HG03060 (cell line): ENCODE measurements at regions not wholly inside any gene's neighbourhood (a gene's known extent, or its start where the extent isn't known, plus 50 kb on each side); places are given as distances from the start of the nearest gene placed in this dataset.

Experiments
- ATAC-seq: cut with Tn5 transposase; IDR thresholded peaks from one replicate; pipeline ENCODE4 v1.9.1; 2021; ENCODE audit warnings: low read depth, moderate number of reproducible peaks; ENCODE audit not compliant: unreplicated experiment

DNA sequence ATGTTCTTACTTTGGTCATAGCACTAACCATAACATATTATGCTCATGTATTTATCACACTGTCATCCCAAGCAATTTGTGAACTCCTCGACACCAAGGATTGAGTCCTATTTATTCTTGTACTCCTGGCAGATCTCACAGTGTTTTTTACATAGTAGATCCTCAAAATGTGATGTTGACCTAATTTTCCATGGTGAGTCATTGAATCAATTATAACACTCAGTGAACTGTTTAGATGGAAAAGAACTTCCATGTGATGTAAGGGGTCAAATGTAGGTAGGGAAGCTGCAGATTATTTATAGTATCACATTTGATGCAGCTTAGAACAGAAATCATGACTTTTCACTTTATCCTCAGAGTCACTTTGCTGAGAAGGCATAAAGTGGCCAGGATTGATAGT is 281.9 kb upstream of the ADAMTS5 start:
- ATAC-seq: no peak

- no peak for ATAC-seq
Measured at GRCh38 chr21:27246741-27247140, 279.9 kb upstream of the ADAMTS5 start.

- ATAC-seq: no peak
Measured at GRCh38 chr21:27244776-27245175, 277.9 kb upstream of the ADAMTS5 start.

DNA sequence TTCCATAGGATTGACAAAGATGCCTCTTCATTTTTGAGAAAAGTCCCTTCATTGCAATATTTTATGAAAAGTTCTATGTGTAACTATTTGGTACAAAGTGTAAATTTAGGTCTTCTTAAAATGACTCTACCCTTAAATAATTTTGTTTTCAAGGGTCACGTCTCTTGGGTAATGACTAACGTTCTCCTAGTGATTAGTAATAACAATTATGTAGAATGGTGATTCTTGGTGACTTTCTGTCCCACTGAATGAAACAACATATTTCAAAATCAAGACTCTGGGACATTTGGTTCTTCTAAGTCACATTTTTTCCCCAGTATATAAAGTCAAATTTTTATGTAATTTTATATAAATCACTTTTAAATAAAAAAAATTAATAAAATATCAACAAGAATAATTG is 277.5 kb upstream of the ADAMTS5 start:
- no peak for ATAC-seq

GRCh38 chr21:27240839-27241238 is 274.0 kb upstream of the ADAMTS5 start:
- ATAC-seq: no peak

DNA sequence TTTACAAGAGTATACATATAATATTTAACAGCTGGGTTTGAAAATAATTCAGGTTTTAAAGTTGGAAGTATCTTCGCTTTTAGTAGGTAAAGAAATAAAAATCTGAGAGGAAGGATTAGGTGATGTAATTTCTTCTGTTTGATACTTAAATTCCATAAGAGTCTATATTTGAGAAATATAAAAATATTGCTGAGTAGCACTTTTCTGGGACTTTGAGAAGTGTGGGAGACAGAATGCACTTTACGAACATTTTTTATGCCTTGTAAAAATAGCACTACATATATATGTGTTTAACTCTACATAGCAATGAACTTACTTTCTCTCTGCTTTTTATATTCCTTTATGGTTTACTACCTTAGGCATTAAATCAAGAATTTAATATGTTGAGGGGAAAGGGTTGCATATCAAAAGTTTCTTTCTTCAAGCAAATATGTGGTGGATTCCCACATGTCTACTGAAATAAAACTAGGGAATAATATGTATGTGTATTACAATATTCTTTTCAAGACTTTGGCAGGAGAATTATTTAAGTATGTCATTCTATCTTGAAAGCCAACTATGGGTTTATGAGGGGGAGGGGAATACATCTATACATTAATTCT is 266.7 kb upstream of the ADAMTS5 start:
- no peak for ATAC-seq

DNA sequence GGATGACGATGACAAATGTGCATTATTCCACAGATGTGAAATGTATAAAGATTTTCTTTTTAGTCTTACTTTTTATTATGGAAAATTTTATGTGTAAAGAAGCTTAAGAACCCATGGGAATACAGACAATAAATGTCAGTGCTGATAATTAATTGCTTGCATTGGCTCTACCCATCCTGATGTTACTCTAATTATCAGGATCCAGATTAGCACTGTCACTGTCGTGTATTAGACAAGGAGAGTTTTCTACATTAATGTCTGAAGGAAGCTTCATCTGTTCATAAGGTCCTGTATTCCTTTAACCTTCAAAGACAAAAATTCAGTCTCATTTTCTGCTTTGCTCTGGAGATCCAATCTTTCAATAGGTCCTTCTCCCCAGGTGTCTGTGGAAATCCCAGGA is 259.1 kb upstream of the ADAMTS5 start:
- no peak for ATAC-seq

- no peak for ATAC-seq
Measured at GRCh38 chr21:27225151-27225550, 258.3 kb upstream of the ADAMTS5 start.

- no peak for ATAC-seq
Measured at GRCh38 chr21:27224169-27224568, 257.3 kb upstream of the ADAMTS5 start.

- no peak for ATAC-seq
Measured at GRCh38 chr21:27221077-27221476, 254.2 kb upstream of the ADAMTS5 start.

- ATAC-seq: no peak
Measured at GRCh38 chr21:27220416-27220815, 253.5 kb upstream of the ADAMTS5 start.

DNA sequence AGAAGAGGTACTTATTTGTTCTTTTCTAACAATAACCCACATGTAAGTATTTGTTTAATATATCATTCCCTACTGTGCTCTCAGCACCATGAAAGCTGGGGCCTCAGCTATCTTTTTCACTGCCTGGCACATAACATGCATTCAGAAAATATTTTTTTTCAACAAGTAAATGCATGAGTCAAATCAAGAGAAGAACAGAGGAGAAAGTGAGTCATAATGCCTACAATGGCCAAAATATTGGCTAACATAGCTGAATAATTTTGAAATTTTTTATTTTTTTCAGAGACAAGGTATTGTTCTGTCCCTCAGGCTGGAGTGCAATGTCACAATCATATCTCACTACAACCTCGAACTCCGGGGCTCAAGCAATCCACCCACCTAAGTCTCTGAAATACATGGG is 252.2 kb upstream of the ADAMTS5 start:
- no peak for ATAC-seq

DNA sequence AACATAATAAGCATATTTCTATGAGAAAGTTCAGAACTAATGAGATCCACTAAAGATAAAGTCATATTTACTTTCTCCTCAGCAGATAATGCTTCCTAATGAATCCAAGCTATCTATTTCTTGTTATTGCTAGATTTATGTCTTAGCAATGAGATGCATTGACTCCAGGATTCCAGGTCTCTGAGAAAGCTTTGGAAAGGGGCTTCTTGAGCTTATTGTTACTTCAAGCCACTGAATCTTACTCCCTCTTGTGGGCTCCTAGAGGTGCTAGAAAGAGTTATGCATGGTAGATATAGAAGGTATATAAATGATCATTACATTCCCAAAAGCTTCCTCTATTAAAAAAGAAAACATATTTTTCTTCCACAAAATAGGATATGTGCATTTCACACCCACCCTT is 246.4 kb upstream of the ADAMTS5 start:
- ATAC-seq: no peak

DNA sequence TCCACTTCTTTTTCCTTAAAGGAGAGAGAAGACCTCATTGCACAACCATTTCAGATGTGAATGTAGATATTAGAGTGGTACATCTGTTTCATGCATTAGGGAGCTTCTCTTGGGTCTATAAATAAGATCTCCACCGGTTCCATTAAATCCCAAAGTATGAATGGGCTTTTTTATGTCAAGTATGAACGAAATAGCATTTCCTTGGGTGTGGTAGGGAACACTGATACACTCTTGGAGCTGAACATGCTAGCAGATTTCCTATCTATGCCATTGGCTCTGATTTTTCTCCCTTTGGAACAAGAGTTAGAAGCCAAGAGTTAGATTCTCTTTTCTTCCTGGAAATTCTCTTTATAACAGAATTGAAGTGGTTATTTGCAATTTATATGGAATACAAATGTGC is 245.6 kb upstream of the ADAMTS5 start:
- ATAC-seq: no peak

GRCh38 chr21:27209546-27209945 is 242.7 kb upstream of the ADAMTS5 start:
- no peak for ATAC-seq

- no peak for ATAC-seq
Measured at GRCh38 chr21:27206368-27206982, 239.6 kb upstream of the ADAMTS5 start.

GRCh38 chr21:27202301-27202700 is 235.4 kb upstream of the ADAMTS5 start:
- no peak for ATAC-seq

DNA sequence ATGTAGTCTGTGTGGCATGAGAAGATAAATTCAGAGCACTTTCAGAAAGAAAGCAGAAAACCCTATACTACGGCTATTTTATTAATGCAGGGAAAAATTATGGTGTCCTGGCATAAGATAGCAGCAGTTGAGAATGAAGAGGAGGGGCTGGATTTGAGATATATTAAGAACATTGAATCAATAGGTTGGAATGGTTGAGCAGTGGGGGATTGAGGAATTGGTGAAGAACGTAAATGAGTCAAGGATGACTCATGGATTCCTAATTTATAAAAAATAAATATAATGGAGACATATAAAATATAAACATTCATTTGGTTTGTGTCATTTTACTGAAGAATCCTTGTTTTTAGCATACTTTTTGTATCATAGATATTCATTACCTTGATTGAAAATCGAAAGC is 234.3 kb upstream of the ADAMTS5 start:
- ATAC-seq: no peak

DNA sequence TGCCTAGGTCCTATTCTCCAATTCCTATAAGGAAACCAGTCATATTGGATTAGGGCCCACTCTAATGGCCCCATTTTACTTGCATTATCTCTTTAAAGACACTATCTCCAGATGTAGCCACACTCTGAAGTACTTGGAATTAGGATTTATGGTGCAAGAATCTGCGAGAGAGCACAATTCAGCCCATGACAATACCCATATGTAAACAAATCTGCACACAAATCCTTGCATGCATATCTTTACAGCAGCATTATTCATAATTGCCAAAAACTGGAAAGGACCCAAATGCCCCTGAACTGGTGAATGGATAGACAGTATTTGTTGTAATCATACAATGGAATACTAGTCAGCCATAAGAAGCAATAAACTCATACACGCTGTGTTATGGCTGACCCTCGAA is 229.8 kb upstream of the ADAMTS5 start:
- no peak for ATAC-seq

- ATAC-seq: no peak
Measured at GRCh38 chr21:27192281-27192949, 225.5 kb upstream of the ADAMTS5 start.

- no peak for ATAC-seq
Measured at GRCh38 chr21:27190601-27191000, 223.7 kb upstream of the ADAMTS5 start.

GRCh38 chr21:27189870-27190269 is 223.0 kb upstream of the ADAMTS5 start:
- no peak for ATAC-seq
